IPS-NIHi7 (cell line): ENCODE measurements at regions not wholly inside any gene's neighbourhood (a gene's known extent, or its start where the extent isn't known, plus 50 kb on each side); places are given as distances from the start of the nearest gene placed in this dataset.
"Not testable (repeated sequence)": the region's sequence is repeated elsewhere in the genome, so short reads cannot be mapped to it uniquely, and the experiment has no call there.

Source experiments
- DNase-seq: peaks from one replicate; pipeline ENCODE4 v3.0.0; 2012; ENCODE audit warnings: mixed read lengths; ENCODE audit errors: extremely low spot score

DNA sequence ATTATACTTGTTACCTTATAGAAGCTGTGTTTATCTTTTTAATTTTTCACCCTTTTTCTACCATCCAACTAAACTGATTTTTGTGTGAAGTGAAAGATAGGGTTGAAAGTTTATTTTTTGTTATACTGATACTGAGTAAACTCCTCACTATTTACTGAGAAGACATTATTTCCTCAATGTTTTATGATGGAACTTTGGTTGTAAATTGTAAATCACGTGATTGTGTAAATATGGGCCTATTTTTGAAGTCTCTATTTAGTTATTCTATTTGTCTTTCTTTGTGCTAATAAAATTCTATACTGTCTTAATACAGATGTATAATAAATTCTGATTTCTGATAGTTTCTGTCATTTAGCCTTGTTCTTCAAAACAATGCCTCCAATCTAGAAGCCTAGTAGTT is 697.2 kb upstream of the SLC8A1 start:
- DNase-seq: no peak

DNA sequence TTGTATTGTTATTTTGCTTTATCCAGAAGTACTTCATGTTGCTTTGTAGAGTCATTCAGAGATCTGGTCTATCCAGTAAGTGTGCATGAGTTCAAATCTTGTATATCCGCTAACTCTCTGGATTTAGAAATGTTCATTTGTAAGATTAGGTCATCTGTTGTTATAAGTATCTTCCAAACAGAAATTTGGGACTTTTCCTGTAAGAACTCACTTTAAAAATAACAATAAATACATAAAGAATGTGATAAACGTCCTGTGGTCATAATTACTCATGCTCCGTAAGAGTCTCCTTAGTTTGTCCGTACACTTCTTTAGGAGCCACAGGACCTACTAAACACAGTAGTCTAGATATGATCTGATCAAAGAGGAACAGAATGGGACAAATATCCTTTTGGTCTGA is 699.9 kb upstream of the SLC8A1 start:
- no peak for DNase-seq

- no peak for DNase-seq
Measured at GRCh38 chr2:41152318-41152717, 700.4 kb upstream of the SLC8A1 start.

DNA sequence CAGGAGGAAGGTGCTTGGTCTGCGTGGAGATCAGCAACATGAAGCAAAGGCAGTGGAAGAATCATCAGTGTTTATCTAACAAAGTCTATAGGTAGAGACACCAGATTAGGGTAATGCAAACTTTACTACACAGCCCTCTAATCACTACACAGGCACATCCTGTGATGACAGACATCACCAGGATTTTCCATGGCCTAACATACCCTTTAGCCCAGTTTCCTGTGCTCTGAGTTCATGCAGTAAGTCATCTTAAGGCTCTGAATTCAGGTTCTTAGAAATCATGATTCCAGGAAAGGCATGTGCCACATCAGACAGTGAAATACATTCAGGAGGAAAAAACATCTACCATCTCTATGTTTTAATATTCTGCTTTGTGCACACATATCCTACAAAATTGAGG is 708.5 kb upstream of the SLC8A1 start:
- DNase-seq: peak; percentile 7

DNA sequence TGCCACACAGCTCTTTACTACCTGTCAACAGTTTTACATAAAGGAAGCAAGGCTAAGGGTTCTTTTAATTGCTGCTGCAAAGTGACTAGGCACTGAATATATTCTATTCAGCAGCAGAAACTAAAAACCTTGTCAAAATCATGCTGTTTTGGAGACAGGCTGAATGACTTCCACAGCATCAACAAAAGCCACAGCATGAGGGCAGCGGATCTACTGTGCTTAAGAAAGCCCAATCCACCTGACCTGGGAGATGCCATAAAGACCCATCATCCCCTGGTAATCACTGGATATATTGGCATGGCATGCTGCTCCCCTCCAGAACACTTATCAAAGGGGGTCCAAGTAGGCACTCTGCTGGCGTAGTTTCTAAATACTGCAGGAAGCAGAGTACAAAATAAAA is 715.1 kb upstream of the SLC8A1 start:
- peak; percentile 10 for DNase-seq

- DNase-seq: peak; percentile 18
Measured at GRCh38 chr2:41169744-41170143, 717.9 kb upstream of the SLC8A1 start.

- no peak for DNase-seq
Measured at GRCh38 chr2:41170589-41170988, 718.7 kb upstream of the SLC8A1 start.

DNA sequence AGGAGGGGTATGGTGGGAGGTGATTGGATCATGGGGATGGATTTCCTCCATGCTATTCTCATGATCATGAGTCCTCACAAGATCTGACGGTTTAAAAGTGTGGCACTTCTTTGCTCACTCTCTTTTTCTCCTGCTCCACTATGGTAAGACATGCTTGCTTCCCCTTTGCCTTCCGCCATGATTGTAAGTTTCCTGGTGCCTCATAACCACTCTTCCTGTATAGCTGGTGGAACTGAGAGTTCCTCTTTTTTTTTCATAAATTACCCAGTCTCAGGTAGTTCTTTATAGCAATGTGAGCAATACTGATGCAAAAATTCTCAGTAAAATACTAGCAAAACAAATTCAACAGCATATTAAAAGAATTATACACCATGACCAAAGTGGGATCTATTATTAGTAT is 728.5 kb upstream of the SLC8A1 start:
- no peak for DNase-seq

GRCh38 chr2:41182961-41183360 is 731.1 kb upstream of the SLC8A1 start:
- no peak for DNase-seq

GRCh38 chr2:41187376-41188122 is 735.7 kb upstream of the SLC8A1 start:
- no peak for DNase-seq

GRCh38 chr2:41194230-41194629 is 742.3 kb upstream of the SLC8A1 start:
- DNase-seq: no peak

GRCh38 chr2:41197781-41198180 is 745.9 kb upstream of the SLC8A1 start:
- no peak for DNase-seq

DNA sequence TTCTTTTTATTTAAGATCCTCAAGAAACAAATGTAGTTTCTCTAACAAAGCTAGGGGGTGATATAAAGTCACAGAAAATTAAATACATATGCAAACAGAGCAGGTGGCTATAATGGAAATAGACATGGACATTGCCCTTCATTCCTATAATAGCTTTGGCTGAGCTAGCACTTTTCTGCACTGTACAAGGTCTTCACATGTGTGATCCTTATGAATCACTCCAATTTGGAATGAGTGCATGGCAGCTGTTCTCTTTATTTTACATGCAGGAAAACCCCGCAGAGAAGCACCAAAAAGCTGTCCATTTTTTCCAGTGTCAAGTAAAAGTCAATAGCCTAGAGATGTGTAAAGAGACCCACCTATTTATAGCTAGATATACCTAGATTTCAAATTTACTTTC is 747.4 kb upstream of the SLC8A1 start:
- no peak for DNase-seq

DNA sequence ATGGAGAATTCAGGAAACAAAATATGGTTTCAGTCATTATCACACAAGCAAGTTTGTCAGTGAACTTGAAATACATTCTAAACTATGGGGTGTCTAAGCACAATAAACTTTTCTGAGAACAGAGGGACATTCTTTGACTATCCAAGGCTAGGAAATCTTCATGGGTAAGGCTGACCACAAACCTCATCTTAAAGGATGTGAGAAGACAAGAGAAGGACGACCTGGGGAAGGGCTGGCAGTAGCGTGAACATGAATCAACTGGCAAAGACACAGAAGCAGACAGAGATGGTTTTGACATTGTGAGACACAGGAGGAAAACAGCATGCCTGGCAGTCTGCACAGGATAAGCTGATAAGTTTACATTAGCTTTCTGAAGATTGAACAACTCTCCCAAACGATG is 752.4 kb upstream of the SLC8A1 start:
- no peak for DNase-seq

DNA sequence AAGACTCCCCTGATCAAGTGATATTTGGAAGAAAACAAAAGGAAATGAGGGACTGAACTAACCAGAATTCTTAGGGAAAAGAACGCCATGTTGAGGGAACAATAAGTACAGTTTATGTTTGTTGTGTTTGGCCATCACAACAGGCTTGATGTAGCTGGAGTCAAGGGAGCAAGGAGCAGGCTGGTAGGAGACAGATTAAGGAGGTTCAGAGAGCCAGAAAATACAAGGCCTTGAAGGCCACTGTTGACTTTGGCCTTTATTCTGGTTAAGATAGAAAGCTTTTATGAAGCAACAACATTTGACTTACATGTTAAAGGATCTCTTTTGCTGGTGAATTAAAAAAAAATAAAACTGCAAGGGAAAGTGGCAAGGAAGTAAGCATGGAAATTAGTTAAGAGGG is 754.1 kb upstream of the SLC8A1 start:
- DNase-seq: no peak

DNA sequence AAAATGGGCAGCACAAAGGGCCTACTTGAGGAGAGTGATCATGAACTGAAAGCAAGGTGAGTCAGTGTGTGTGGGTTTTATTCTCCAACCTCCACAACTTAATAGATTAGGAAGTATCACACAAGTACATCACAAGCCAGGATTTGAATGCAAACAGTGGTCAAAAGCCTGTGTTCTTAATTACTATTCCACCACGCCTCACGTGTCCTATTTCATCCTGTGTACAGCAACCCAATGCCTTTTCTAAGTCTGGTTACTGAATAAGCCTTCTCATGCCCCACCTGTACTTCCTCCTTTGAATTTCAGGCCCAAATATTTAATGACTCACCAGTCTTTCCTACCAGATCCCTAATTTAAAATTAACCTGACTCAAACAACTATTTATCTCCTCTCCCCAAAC is 755.7 kb upstream of the SLC8A1 start:
- no peak for DNase-seq

GRCh38 chr2:41210030-41210429 is 758.1 kb upstream of the SLC8A1 start:
- DNase-seq: not testable (repeated sequence)

DNA sequence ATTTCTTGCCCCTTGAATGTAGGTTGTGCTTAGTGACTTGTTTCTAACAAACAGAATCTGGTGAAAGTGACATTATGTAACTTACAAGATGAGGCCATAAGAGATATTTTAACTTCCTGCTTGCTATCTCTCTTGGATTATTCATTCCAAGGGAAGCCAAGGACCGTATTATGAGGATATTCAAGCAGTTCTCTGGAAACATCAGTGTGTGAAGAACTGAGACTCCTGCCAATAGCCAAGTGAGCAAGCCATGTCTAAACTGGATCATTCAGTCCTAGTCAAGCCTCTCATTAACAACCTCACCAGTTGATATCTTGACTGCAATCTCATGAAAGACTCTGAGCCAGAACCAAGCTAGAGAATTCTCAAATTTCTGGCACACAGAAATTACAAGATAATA is 765.1 kb upstream of the SLC8A1 start:
- no peak for DNase-seq

GRCh38 chr2:41222593-41222992 is 770.7 kb upstream of the SLC8A1 start:
- DNase-seq: no peak

GRCh38 chr2:41234093-41234492 is 782.2 kb upstream of the SLC8A1 start:
- peak; percentile 19 for DNase-seq

- DNase-seq: no peak
Measured at GRCh38 chr2:41241325-41242000, 789.6 kb upstream of the SLC8A1 start.

- DNase-seq: no peak
Measured at GRCh38 chr2:41242001-41242331, 790.1 kb upstream of the SLC8A1 start.

- DNase-seq: no peak
Measured at GRCh38 chr2:41267929-41268659, 779.7 kb upstream of the PKDCC start.
